Calu3 (cell line): ENCODE measurements at regions not wholly inside any gene's neighbourhood (a gene's known extent, or its start where the extent isn't known, plus 50 kb on each side); places are given as distances from the start of the nearest gene placed in this dataset.

Source experiments
- BruUV-seq: library from RNA; stranded (reverse); fragments of 400-500 nt; replicated peaks from 2 replicates; lab custom pipeline; 2021; lab: Mats Ljungman, UMichigan
- CTCF ChIA-PET: fragments of 300-600 bp; sonication (Branson Sonifier 250); formaldehyde crosslinking; loops from one replicate; lab custom pipeline; 2022; ENCODE audit warnings: antibody characterized with exemption; lab: Charles Lee
- DNase-seq: peaks from one replicate; pipeline ENCODE4 v3.0.0; 2022
- H3K27ac Mint-ChIP-seq: one replicate; pipeline ENCODE4 v1.8.0; 2022; ENCODE audit warnings: mixed read lengths; ENCODE audit not compliant: unreplicated experiment
- H3K27me3 Mint-ChIP-seq: one replicate; pipeline ENCODE4 v1.8.0; 2022; ENCODE audit warnings: mixed read lengths; ENCODE audit not compliant: unreplicated experiment
- H3K36me3 Mint-ChIP-seq: one replicate; pipeline ENCODE4 v1.8.0; 2022; ENCODE audit warnings: mild to moderate bottlenecking, moderate library complexity, mixed read lengths; ENCODE audit not compliant: insufficient read depth, unreplicated experiment
- H3K4me1 Mint-ChIP-seq: one replicate; pipeline ENCODE4 v1.8.0; 2022; ENCODE audit warnings: mild to moderate bottlenecking, low read depth, mixed read lengths; ENCODE audit not compliant: unreplicated experiment
- H3K4me3 Mint-ChIP-seq: one replicate; pipeline ENCODE4 v1.8.0; 2022; ENCODE audit warnings: mild to moderate bottlenecking, low read depth, moderate library complexity, mixed read lengths; ENCODE audit not compliant: unreplicated experiment
- H3K9me3 Mint-ChIP-seq: one replicate; pipeline ENCODE4 v1.8.0; 2022; ENCODE audit warnings: low read depth, mixed read lengths; ENCODE audit not compliant: unreplicated experiment
- intact Hi-C: fragments of 100-400 bp; cut with micrococcal nuclease; formaldehyde crosslinking; loops from one replicate; pipeline ENCODE4 v1.10.0; 2022; ENCODE audit not compliant: unreplicated experiment
- TF ChIP-seq, protein P1 (sequence below): fragments of 200-600 bp; IDR thresholded peaks from one replicate; pipeline ENCODE4 v1.8.0; 2022; ENCODE audit warnings: antibody characterized with exemption; ENCODE audit not compliant: unreplicated experiment

DNA sequence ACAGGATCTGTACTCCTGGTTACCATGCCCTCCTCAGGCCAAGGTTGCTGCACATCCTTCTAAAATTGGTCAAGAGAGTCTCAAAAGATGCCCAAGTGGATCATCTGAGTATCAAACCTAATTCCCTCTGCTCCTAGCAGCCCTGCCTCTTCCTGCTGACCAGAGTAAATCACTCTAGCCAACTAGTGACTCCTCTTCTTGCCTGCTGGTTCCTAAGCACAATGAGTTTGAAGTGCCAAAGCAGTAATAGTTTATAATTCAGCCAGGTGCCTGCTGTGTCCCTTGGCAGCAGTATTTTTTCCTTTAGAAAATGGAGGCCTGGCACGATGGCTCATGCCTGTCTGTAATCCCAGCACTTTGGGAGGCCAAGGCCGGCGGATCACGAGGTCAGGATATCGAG, 137.9 kb upstream of the CAMK1G start:
- no TSS peak for BruUV-seq
- TF ChIP-seq, protein P1, sequence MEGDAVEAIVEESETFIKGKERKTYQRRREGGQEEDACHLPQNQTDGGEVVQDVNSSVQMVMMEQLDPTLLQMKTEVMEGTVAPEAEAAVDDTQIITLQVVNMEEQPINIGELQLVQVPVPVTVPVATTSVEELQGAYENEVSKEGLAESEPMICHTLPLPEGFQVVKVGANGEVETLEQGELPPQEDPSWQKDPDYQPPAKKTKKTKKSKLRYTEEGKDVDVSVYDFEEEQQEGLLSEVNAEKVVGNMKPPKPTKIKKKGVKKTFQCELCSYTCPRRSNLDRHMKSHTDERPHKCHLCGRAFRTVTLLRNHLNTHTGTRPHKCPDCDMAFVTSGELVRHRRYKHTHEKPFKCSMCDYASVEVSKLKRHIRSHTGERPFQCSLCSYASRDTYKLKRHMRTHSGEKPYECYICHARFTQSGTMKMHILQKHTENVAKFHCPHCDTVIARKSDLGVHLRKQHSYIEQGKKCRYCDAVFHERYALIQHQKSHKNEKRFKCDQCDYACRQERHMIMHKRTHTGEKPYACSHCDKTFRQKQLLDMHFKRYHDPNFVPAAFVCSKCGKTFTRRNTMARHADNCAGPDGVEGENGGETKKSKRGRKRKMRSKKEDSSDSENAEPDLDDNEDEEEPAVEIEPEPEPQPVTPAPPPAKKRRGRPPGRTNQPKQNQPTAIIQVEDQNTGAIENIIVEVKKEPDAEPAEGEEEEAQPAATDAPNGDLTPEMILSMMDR: no peak
- no peaks in the 10 kb centered on the region for H3K9me3 Mint-ChIP-seq
- H3K27me3 Mint-ChIP-seq: peaks cover 62% of the 10 kb centered on the region
- H3K4me1 Mint-ChIP-seq: no peaks in the 10 kb centered on the region
- H3K4me3 Mint-ChIP-seq: no peak overlapping the region
- DNase-seq: no peak
- CTCF ChIA-PET: no interaction called here
- H3K27ac Mint-ChIP-seq: no peak overlapping the region
- no peaks in the 10 kb centered on the region for H3K36me3 Mint-ChIP-seq
- intact Hi-C loops: no loop called here

- no peaks in the 10 kb centered on the region for H3K9me3 Mint-ChIP-seq
- H3K27me3 Mint-ChIP-seq: peaks cover 58% of the 10 kb centered on the region
- CTCF ChIA-PET: no interaction called here
- TF ChIP-seq, protein P1: no peak
- no peak overlapping the region for H3K27ac Mint-ChIP-seq
- no peak overlapping the region for H3K4me3 Mint-ChIP-seq
- H3K36me3 Mint-ChIP-seq: no peaks in the 10 kb centered on the region
- DNase-seq: no peak
- no TSS peak for BruUV-seq
- no peaks in the 10 kb centered on the region for H3K4me1 Mint-ChIP-seq
- intact Hi-C loops: no loop called here
Measured at GRCh38 chr1:209446356-209446755, 137.2 kb upstream of the CAMK1G start.

DNA sequence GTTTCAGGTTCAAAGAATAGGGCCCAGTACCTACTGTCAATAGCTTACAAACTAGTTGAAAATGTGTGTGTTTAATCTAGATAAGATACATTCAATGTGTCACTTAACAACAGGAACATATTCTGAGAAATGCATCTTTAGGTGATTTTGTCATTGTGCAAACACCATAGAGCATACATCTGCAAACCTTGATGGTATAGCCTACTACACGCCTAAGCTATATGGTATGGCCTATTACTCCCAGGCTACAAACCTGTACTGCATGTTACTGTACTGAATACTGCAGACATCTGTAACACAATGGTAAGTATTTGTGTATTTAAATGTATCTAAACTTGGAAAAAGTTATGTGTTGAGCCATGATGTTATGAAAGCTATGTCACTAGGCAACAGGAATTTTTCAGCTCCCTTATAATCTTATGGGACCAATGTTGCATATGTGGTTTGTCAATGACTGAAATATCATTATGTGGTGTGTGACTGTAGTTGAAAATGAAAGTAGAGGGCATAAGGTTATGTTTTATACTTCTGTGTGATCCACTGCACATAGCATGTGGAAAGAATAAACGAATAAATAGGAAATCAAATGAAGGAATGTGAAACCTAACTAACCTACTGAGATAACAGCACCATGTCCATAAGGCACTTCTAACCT, 129.0 kb upstream of the CAMK1G start:
- Mint-ChIP-seq H3K27me3 (peaks cover 76% of the 10 kb centered on the region), H3K4me3 (no peak overlapping the region), H3K9me3 (no peaks in the 10 kb centered on the region), H3K36me3 (no peaks in the 10 kb centered on the region), H3K27ac (no peak overlapping the region), H3K4me1 (no peaks in the 10 kb centered on the region)
- intact Hi-C loops: no loop called here
- TF ChIP-seq, protein P1: no peak
- no TSS peak for BruUV-seq
- DNase-seq: no peak
- CTCF ChIA-PET: no interaction called here

DNA sequence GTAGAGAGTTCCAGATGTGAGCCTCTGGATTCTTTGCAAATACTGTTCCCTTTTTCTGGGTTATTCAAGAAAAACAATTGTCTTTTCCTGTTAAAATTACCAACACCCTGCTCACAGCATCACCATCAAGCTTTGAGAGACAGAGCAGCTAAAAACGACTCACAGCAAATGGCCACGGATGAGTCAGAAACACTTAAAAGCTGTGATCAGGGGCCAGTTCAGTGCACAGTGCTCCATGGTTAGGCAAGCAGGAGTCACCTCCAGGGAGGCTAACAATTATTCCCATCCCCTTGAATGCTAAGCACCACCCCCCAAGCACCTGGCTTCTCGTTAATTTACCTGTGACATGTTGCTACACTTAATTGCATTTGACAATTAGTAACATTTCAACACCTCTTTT, 128.4 kb upstream of the CAMK1G start:
- no TSS peak for BruUV-seq
- no peak overlapping the region for H3K4me3 Mint-ChIP-seq
- H3K9me3 Mint-ChIP-seq: no peaks in the 10 kb centered on the region
- TF ChIP-seq, protein P1: no peak
- no peaks in the 10 kb centered on the region for H3K36me3 Mint-ChIP-seq
- H3K27ac Mint-ChIP-seq: no peak overlapping the region
- DNase-seq: no peak
- H3K4me1 Mint-ChIP-seq: no peaks in the 10 kb centered on the region
- intact Hi-C loops: no loop called here
- peaks cover 76% of the 10 kb centered on the region for H3K27me3 Mint-ChIP-seq
- CTCF ChIA-PET: no interaction called here
